ENCODE measurements at regions not wholly inside any gene's neighbourhood (a gene's known extent, or its start where the extent isn't known, plus 50 kb on each side); places are given as distances from the start of the nearest gene placed in this dataset.
"Not testable (repeated sequence)": the region's sequence is repeated elsewhere in the genome, so short reads cannot be mapped to it uniquely, and the experiment has no call there.

DNA sequence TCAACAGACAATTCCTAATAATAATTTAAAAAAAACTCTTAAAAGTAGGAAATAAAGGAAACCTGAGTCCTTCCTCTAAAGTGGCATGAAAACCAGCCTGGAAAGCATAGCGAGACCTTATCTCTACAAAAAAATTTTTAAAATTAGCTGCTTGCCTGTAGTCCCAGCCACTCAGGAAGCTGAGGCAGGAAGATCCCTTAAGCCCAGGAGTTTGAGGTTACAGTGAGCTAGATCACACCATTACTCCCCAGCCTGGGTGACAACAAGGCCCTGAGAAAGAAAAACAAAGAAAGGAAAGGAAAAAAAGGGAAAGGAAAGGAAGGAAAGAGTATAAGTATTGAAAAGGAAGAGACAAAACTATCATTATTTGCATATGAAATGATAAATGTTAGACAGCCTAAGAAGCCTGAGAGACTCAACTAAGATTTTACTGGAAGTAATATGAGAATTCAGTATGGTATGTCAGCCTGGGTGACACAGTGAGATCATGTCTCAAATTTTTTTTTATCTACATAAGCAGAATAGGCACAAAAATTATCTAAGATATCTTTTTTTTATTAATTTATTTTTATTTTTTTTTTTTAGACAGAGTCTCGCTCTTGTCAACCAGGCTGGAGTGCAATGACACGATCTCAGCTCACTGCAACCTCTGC, 113.0 kb downstream of the GOSR1 start:
- no peaks in the 10 kb centered on the region for H3K27me3 ChIP-seq (ENCODE audit: control insufficient read depth, insufficient read depth, low read length)
- no peaks in the 10 kb centered on the region for H3K9me3 ChIP-seq (ENCODE audit: control insufficient read depth, insufficient read depth, low read length)
- no peak overlapping the region for H3K4me3 ChIP-seq (ENCODE audit: low read depth, low read length)
- no peaks in the 10 kb centered on the region for H3K36me3 ChIP-seq (ENCODE audit: control insufficient read depth, insufficient read depth, low read length)
- peaks cover 4% of the 10 kb centered on the region; the same call in 1 of the 2 replicates for H3K4me1 ChIP-seq (ENCODE audit: control insufficient read depth, insufficient read depth, low read length)
- no peak overlapping the region for H3K27ac ChIP-seq (ENCODE audit: low read depth, low read length)
- H3K9ac ChIP-seq (ENCODE audit: low read depth, low read length): no peak overlapping the region

DNA sequence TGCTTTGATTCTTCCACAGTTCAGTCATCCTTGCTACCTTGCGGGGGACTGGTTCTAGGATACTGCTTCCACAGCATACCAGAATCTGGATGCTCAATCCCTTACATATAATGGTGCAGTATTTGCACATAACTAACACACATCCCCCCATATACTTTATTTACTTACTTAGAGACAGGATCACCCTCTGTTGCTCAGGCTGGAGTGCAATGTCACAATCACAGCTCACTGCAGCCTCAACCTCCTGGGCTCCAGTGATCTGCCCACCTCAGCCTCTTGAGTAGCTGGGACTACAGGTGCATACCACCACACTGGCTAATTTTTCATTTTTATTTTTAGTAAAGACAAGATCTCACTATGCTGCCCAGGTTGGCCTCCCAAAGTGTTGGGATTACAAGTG, 112.2 kb downstream of the GOSR1 start:
- Histone ChIP-seq H3K36me3 (ENCODE audit: control insufficient read depth, insufficient read depth, low read length) (no peaks in the 10 kb centered on the region), H3K27ac (ENCODE audit: low read depth, low read length) (no peak overlapping the region), H3K4me3 (ENCODE audit: low read depth, low read length) (no peak overlapping the region), H3K9me3 (ENCODE audit: control insufficient read depth, insufficient read depth, low read length) (no peaks in the 10 kb centered on the region), H3K27me3 (ENCODE audit: control insufficient read depth, insufficient read depth, low read length) (no peaks in the 10 kb centered on the region), H3K9ac (ENCODE audit: low read depth, low read length) (no peak overlapping the region), H3K4me1 (ENCODE audit: control insufficient read depth, insufficient read depth, low read length) (peaks cover 2% of the 10 kb centered on the region; the same call in 1 of the 2 replicates)

DNA sequence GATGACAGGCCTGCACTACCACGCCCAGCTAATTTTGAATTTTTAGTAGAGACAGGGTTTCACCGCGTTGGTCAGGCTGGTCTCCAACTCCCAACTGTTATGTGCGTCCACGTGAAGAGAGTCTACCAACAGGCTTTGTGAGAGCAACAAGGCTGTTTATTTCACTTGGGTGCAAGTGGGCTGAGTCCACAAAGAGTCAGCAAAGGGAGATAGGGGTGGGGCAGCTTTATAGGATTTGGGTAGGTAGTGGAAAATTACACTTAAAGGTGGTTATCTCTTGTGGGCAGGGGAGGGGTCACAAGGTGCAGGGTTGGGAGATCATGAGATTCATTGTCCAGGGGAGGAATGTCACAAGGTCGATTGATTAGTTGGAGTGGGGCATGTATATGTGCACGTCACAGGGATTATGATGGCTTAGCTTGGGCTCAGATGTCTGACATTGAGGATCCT, 111.6 kb downstream of the GOSR1 start:
- Histone ChIP-seq H3K9ac (ENCODE audit: low read depth, low read length) (no peak overlapping the region), H3K4me1 (ENCODE audit: control insufficient read depth, insufficient read depth, low read length) (no peaks in the 10 kb centered on the region), H3K36me3 (ENCODE audit: control insufficient read depth, insufficient read depth, low read length) (no peaks in the 10 kb centered on the region), H3K27me3 (ENCODE audit: control insufficient read depth, insufficient read depth, low read length) (no peaks in the 10 kb centered on the region), H3K9me3 (ENCODE audit: control insufficient read depth, insufficient read depth, low read length) (no peaks in the 10 kb centered on the region), H3K27ac (ENCODE audit: low read depth, low read length) (no peak overlapping the region), H3K4me3 (ENCODE audit: low read depth, low read length) (no peak overlapping the region)

DNA sequence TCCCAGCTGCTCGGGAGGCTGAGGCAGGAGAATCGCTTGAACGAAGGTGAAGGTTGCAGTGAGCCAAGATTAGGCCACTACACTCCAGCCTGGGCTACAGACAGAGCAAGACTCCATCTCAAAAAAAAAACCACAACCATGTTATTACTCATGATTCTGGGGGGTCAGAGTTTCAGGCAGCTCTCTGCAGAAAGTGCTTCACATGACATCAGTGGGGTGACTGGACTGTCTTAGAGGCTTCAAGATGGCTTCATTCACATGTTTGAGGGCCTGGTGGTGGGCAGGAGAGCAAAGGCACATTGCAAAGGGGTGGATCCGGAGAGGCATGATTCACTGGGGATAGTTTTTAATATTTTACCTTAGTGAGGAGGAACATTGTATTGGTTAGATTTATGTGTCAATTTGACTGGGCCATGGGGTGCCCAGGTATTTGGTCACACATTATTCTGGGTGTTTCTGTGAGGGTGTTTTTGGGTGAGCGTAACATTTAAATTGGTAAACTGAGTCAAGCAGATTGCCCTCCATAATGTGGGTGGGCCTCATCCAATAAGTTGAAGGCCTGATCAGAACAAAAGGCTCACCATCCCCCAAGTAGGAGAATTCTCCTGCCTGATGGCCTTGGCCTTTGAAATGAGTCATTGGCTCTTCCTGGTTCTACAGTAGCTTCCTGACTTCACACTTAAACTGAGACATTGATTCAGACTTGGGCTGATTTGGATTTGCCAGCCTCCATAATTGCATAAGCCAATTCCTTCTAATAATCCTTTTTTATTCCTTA, 109.8 kb downstream of the GOSR1 start:
- Histone ChIP-seq H3K4me3 (ENCODE audit: low read depth, low read length) (no peak overlapping the region), H3K4me1 (ENCODE audit: control insufficient read depth, insufficient read depth, low read length) (no peaks in the 10 kb centered on the region), H3K9ac (ENCODE audit: low read depth, low read length) (no peak overlapping the region), H3K36me3 (ENCODE audit: control insufficient read depth, insufficient read depth, low read length) (no peaks in the 10 kb centered on the region), H3K27me3 (ENCODE audit: control insufficient read depth, insufficient read depth, low read length) (no peaks in the 10 kb centered on the region), H3K9me3 (ENCODE audit: control insufficient read depth, insufficient read depth, low read length) (no peaks in the 10 kb centered on the region), H3K27ac (ENCODE audit: low read depth, low read length) (no peak overlapping the region)

DNA sequence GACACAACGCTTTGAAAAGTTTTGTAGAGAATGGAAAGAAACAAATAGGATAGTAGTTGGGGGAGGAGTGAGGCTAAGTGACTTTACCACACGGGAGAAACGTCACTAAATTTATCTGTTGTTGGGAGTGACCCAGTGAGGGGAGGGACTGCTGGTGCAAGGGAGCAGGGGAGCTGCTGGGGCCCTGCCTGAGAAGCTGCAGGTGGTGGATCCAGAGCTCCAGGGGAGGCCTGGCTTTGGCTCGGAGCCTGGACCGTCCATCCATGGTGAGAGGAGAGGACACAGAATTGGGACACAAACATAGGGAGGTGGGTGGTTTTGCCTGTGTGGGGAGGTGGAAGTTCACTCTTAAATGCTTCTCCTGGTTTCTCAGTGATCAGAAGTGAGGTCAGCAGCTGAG, 107.6 kb downstream of the GOSR1 start:
- no peaks in the 10 kb centered on the region for H3K36me3 ChIP-seq (ENCODE audit: control insufficient read depth, insufficient read depth, low read length)
- H3K4me1 ChIP-seq (ENCODE audit: control insufficient read depth, insufficient read depth, low read length): peaks cover 2% of the 10 kb centered on the region; the same call in 1 of the 2 replicates
- H3K9ac ChIP-seq (ENCODE audit: low read depth, low read length): no peak overlapping the region

DNA sequence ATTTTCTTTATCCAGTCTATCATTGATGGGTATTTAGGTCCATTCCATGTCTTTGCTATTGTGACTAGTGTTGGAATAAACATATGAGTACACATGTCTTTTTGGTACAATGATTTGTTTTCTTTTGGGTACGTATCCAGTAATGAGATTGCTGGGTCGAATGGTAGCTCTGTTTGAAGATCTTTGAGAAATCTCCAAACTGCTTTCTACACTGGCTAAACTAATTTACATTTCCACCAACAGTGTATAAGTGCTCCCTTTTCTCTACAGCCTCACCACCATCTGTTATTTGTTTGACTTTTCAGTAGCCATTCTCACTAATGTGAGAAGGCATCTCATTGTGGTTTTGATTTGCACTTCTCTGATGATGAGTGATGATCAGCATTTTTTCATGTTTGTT, 103.7 kb downstream of the GOSR1 start:
- Histone ChIP-seq H3K9me3 (ENCODE audit: control insufficient read depth, insufficient read depth, low read length) (no peaks in the 10 kb centered on the region), H3K36me3 (ENCODE audit: control insufficient read depth, insufficient read depth, low read length) (no peaks in the 10 kb centered on the region), H3K27ac (ENCODE audit: low read depth, low read length) (no peak overlapping the region), H3K27me3 (ENCODE audit: control insufficient read depth, insufficient read depth, low read length) (no peaks in the 10 kb centered on the region), H3K9ac (ENCODE audit: low read depth, low read length) (no peak overlapping the region), H3K4me3 (ENCODE audit: low read depth, low read length) (no peak overlapping the region), H3K4me1 (ENCODE audit: control insufficient read depth, insufficient read depth, low read length) (peaks cover 5% of the 10 kb centered on the region; the same call in 1 of the 2 replicates)

More for the DNA sequence above, 107.6 kb downstream of the GOSR1 start:
- Histone ChIP-seq H3K9me3 (ENCODE audit: control insufficient read depth, insufficient read depth, low read length) (no peaks in the 10 kb centered on the region), H3K4me3 (ENCODE audit: low read depth, low read length) (no peak overlapping the region), H3K27ac (ENCODE audit: low read depth, low read length) (no peak overlapping the region), H3K27me3 (ENCODE audit: control insufficient read depth, insufficient read depth, low read length) (no peaks in the 10 kb centered on the region)

DNA sequence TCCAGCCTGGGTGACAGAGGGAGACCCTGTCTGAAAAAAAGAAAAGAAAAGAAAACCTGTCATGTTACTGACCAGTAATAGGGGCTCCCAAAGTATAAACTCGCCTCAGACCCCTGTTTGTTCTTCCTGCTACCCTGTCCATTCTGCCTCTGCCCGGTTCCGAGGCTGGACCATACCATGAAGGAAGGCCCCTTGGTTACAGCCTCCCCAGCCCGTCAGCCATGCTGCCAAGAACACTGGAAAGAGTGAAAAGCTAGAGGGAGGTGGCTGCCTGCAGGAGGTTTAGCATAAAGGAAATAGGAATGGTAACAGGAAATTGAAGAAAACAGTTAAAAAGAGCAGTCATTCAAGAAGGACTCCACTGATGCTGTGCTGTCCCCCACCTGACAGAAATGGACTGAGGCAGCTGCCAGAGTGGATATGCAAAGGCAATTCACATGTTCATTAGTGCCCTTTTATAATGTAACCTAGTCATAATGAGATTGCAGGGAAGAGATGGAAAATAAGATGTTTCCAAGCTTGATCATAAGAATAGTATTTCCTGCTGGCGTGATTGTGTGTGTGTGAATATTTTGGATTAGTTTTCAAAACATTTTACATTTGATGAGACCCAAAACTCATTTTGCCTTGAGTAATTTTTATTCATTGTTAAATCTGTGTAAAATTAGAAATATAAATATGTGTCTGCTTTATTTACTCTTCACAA, 102.6 kb downstream of the GOSR1 start:
- Histone ChIP-seq H3K9ac (ENCODE audit: low read depth, low read length) (no peak overlapping the region), H3K36me3 (ENCODE audit: control insufficient read depth, insufficient read depth, low read length) (no peaks in the 10 kb centered on the region), H3K27me3 (ENCODE audit: control insufficient read depth, insufficient read depth, low read length) (no peaks in the 10 kb centered on the region), H3K27ac (ENCODE audit: low read depth, low read length) (no peak overlapping the region), H3K4me3 (ENCODE audit: low read depth, low read length) (no peak overlapping the region), H3K9me3 (ENCODE audit: control insufficient read depth, insufficient read depth, low read length) (no peaks in the 10 kb centered on the region), H3K4me1 (ENCODE audit: control insufficient read depth, insufficient read depth, low read length) (peaks cover 5% of the 10 kb centered on the region; the same call in 1 of the 2 replicates)

DNA sequence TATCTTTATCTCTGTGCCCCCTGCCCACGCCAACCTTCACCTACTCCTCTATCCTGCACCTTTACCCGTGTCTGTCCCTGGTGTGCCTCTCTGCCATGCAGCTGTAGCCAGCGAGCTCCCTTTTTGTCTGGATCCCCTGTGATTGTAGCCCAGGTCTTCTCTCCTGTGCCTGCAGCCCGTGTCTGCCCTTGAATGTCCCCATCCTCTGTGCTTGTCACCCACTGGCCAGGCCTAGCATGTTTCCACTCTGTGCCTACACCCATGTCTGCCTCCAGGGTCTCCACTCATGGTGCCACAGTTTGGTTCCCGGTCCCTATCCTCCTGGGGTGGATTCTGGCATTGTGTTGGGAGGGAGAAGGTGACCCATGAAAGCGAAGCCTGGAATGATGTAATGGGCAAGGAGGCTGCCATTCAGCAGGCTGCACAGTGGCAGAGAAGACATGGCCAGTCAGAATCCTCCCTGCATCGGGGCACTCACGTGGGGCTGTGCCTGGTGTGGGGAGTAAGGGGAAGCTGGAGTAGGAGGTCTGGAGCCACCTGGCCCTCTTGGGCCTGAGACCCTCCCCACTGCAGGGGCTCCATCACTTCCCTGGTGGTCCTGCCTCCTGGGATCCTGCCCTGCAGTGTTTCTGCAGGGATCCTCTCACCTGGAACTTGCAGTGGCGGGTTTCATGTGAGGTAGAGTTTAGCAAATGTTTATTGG, 101.0 kb downstream of the GOSR1 start:
- H3K27ac ChIP-seq (ENCODE audit: low read depth, low read length); H3K9me3 ChIP-seq (ENCODE audit: control insufficient read depth, insufficient read depth, low read length); H3K4me3 ChIP-seq (ENCODE audit: low read depth, low read length); H3K27me3 ChIP-seq (ENCODE audit: control insufficient read depth, insufficient read depth, low read length); H3K9ac ChIP-seq (ENCODE audit: low read depth, low read length); H3K36me3 ChIP-seq (ENCODE audit: control insufficient read depth, insufficient read depth, low read length); H3K4me1 ChIP-seq (ENCODE audit: control insufficient read depth, insufficient read depth, low read length): not testable (repeated sequence)

All from HUES48 (cell line).